WTC11 (cell line): ENCODE measurements at regions not wholly inside any gene's neighbourhood (a gene's known extent, or its start where the extent isn't known, plus 50 kb on each side); places are given as distances from the start of the nearest gene placed in this dataset.

ENCODE experiments used
- ATAC-seq: fragments of 200-7000 bp; cut with Tn5 transposase; 2 replicates; pipeline ENCODE4 v1.10.0; 2021; ENCODE audit warnings: mild to moderate bottlenecking, moderate library complexity
- CTCF ChIA-PET: fragments of 300-600 bp; sonication (Branson Sonifier 250); formaldehyde crosslinking; loops from one replicate; lab custom pipeline; 2021; ENCODE audit warnings: antibody characterized with exemption; lab: Charles Lee
- POLR2A ChIA-PET: fragments of 350-600 bp; sonication (Branson Sonifier 250); formaldehyde crosslinking; loops from one replicate; lab custom pipeline; 2021; ENCODE audit warnings: antibody characterized with exemption; lab: Charles Lee
- DNase-seq: peaks from one replicate; pipeline ENCODE4 v3.0.0; 2021; ENCODE audit warnings: low spot score
- H3K27ac Mint-ChIP-seq: 2 replicates; pipeline ENCODE4 v1.8.0; 2021; ENCODE audit warnings: mixed read lengths
- H3K27me3 Mint-ChIP-seq: 2 replicates; pipeline ENCODE4 v1.8.0; 2021; ENCODE audit warnings: low read depth, mild to moderate bottlenecking, moderate library complexity, mixed read lengths
- H3K36me3 Mint-ChIP-seq: 2 replicates; pipeline ENCODE4 v1.8.0; 2021; ENCODE audit warnings: mixed read lengths
- H3K4me1 Mint-ChIP-seq: 2 replicates; pipeline ENCODE4 v1.8.0; 2022; ENCODE audit warnings: mixed read lengths
- H3K4me3 Mint-ChIP-seq: 2 replicates; pipeline ENCODE4 v1.8.0; 2021; ENCODE audit warnings: mild to moderate bottlenecking, moderate library complexity, mixed read lengths
- H3K9me3 Mint-ChIP-seq: 2 replicates; pipeline ENCODE4 v1.8.0; 2021; ENCODE audit warnings: mixed read lengths
- ELF4 ChIP-seq: sonication (generic); formaldehyde crosslinking; IDR thresholded peaks from 2 replicates; pipeline ENCODE4 v1.8.1; 2022; ENCODE audit warnings: low read depth, mild to moderate bottlenecking, moderate library complexity, missing genetic modification reagents
- ETV6 ChIP-seq: sonication (generic); formaldehyde crosslinking; IDR thresholded peaks from 2 replicates; pipeline ENCODE4 v1.8.1; 2022; ENCODE audit warnings: mild to moderate bottlenecking, missing genetic modification reagents
- FOXK1 ChIP-seq: sonication (generic); formaldehyde crosslinking; IDR thresholded peaks from 2 replicates; pipeline ENCODE4 v1.8.0; 2022; ENCODE audit warnings: mild to moderate bottlenecking, moderate library complexity, missing genetic modification reagents
- GABPB1 ChIP-seq: sonication (generic); formaldehyde crosslinking; IDR thresholded peaks from 2 replicates; pipeline ENCODE4 v1.8.1; 2023; ENCODE audit warnings: mild to moderate bottlenecking, missing genetic modification reagents
- PRRX2 ChIP-seq: fragments of 250-450 bp; sonication (Bioruptor Pico); IDR thresholded peaks from 2 replicates; pipeline ENCODE4 v1.8.0; 2021; ENCODE audit warnings: mild to moderate bottlenecking
- SMAD3 ChIP-seq: sonication (generic); formaldehyde crosslinking; IDR thresholded peaks from 2 replicates; pipeline ENCODE4 v1.8.0; 2022; ENCODE audit warnings: missing genetic modification reagents, mild to moderate bottlenecking, borderline replicate concordance
- SMAD4 ChIP-seq: sonication (generic); formaldehyde crosslinking; IDR thresholded peaks from 2 replicates; pipeline ENCODE4 v1.8.0; 2022; ENCODE audit warnings: mild to moderate bottlenecking, missing genetic modification reagents
- ZNF219 ChIP-seq: sonication (generic); formaldehyde crosslinking; IDR thresholded peaks from 2 replicates; pipeline ENCODE4 v1.8.0; 2023; ENCODE audit warnings: missing genetic modification reagents, mild to moderate bottlenecking, borderline replicate concordance
- ZNF263 ChIP-seq: sonication (generic); formaldehyde crosslinking; IDR thresholded peaks from 2 replicates; pipeline ENCODE4 v1.8.1; 2022; ENCODE audit warnings: low read depth, mild to moderate bottlenecking, moderate library complexity, missing genetic modification reagents
- ZNF423 ChIP-seq: fragments of 250-450 bp; sonication (Bioruptor Pico); IDR thresholded peaks from 2 replicates; pipeline ENCODE4 v2.1.2; 2022; ENCODE audit warnings: mild to moderate bottlenecking, moderate library complexity
- ZNF671 ChIP-seq: fragments of 250-450 bp; sonication (Bioruptor Pico); IDR thresholded peaks from 2 replicates; pipeline ENCODE4 v1.8.0; 2021; ENCODE audit warnings: mild to moderate bottlenecking
- TF ChIP-seq, protein P1 (sequence below): sonication (generic); formaldehyde crosslinking; IDR thresholded peaks from 2 replicates; pipeline ENCODE4 v1.8.0; 2022; ENCODE audit warnings: mild to moderate bottlenecking, missing genetic modification reagents
- TF ChIP-seq, protein P2 (sequence below): sonication (generic); formaldehyde crosslinking; IDR thresholded peaks from 2 replicates; pipeline ENCODE4 v1.8.1; 2023; ENCODE audit warnings: mild to moderate bottlenecking, missing genetic modification reagents, moderate library complexity
- TF ChIP-seq, protein P3 (sequence below): sonication (generic); formaldehyde crosslinking; IDR thresholded peaks from 2 replicates; pipeline ENCODE4 v1.8.1; 2023; ENCODE audit warnings: mild to moderate bottlenecking, missing genetic modification reagents, moderate library complexity
- TF ChIP-seq, protein P4 (sequence below): sonication (generic); formaldehyde crosslinking; IDR thresholded peaks from 2 replicates; pipeline ENCODE4 v1.8.1; 2022; ENCODE audit warnings: mild to moderate bottlenecking, missing genetic modification reagents, moderate library complexity, borderline replicate concordance
- TF ChIP-seq, protein P5 (sequence below): sonication (generic); formaldehyde crosslinking; IDR thresholded peaks from 2 replicates; pipeline ENCODE4 v1.8.1; 2022; ENCODE audit warnings: missing genetic modification reagents, borderline replicate concordance
- TF ChIP-seq, protein P6 (sequence below): sonication (generic); formaldehyde crosslinking; IDR thresholded peaks from 2 replicates; pipeline ENCODE4 v1.8.0; 2023; ENCODE audit warnings: missing genetic modification reagents, mild to moderate bottlenecking, borderline replicate concordance
- TF ChIP-seq, protein P7 (sequence below): fragments of 250-450 bp; sonication (Bioruptor Pico); IDR thresholded peaks from 2 replicates; pipeline ENCODE4 v2.1.2; 2022; ENCODE audit warnings: mild to moderate bottlenecking, moderate library complexity

DNA sequence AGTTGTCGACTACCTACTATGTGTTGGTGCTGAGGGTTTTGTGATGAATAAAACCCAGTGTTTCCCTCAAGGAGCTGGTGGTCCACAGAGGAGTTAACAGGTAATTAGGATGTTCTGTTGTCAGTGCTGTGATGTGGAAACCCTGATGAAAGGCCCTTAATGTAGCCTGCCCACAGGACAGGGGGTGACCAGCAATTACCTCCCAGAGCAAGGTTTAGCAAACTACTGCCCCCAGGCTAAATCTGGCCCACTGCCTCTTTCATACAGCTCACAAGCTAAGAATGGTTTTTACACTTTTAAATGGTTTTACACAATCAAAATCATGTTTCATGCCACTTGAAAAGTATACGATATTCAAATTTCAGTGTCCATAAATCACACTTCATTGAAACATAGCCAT, 536.2 kb downstream of the MIAT start:
- Mint-ChIP-seq H3K36me3 (peaks cover 12% of the 10 kb centered on the region), H3K4me3 (no peak overlapping the region), H3K27me3 (peaks cover 3% of the 10 kb centered on the region), H3K27ac (no peak overlapping the region), H3K4me1 (no peaks in the 10 kb centered on the region), H3K9me3 (peaks cover 25% of the 10 kb centered on the region)
- POLR2A ChIA-PET: no interaction called here
- ATAC-seq (no peak), DNase-seq (no peak)
- CTCF ChIA-PET: interaction anchor here (1.6 kb wide), 1 partner anchor 13 kb away, joined by 4 read pairs; no protein-coding TSS in a partner anchor
- TF ChIP-seq, protein P1, sequence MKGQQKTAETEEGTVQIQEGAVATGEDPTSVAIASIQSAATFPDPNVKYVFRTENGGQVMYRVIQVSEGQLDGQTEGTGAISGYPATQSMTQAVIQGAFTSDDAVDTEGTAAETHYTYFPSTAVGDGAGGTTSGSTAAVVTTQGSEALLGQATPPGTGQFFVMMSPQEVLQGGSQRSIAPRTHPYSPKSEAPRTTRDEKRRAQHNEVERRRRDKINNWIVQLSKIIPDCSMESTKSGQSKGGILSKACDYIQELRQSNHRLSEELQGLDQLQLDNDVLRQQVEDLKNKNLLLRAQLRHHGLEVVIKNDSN: no peak
- TF ChIP-seq, protein P2, sequence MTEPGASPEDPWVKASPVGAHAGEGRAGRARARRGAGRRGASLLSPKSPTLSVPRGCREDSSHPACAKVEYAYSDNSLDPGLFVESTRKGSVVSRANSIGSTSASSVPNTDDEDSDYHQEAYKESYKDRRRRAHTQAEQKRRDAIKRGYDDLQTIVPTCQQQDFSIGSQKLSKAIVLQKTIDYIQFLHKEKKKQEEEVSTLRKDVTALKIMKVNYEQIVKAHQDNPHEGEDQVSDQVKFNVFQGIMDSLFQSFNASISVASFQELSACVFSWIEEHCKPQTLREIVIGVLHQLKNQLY (CRISPR knock-in tag): no peak

DNA sequence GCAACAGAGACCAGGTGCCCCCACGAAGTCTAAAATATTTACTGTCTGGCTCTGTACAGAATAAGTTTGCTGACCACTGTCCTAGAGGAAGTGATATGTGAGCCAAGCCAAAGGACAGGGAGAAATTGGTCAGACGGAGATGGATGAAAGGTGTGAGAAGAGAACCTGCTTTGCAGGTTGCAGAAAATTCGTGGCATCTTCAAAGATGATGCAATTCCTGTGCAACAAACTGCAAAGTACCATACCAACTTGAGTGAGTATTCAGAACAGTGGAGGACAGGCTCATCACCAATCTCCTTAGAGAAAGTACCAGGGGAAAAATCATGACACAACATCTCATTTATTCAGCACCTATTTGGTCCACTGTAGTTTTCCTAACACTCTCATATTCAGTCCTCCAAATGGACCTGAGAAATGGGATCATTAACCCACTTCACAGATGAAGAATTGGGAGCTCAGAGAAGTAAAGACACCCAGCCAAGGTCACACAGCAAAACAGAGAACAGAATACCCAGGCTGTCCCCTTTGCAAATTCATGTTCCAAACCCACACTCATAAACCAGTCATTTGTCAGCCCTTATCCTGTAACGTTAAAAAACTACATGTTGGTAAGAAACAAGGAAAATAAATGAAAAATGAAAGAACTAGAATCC, 536.8 kb downstream of the MIAT start:
- no peak for ATAC-seq

DNA sequence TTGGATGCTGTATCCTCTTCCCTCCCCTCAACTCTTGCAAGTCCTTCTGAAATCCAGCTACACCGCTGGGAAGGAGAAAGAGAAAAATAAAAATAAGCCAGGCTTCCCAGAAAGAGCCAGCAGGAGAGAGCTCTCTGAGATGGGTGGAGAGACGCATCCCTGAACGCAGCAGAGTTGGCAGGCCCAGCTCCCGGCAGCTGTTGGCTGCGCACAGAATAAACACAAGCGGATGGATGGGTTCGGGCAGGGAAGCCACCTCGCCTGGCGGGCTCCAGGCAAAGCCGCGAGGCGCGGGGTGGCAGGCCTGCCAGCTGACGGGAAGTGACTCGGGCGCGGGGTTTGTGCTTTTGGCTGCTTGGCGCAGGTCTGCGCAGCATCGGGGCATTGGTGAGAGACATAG, 537.7 kb downstream of the MIAT start:
- peaks cover 20% of the 10 kb centered on the region for H3K9me3 Mint-ChIP-seq
- POLR2A ChIA-PET: no interaction called here
- DNase-seq (no peak), ATAC-seq (no peak)
- H3K27ac Mint-ChIP-seq: no peak overlapping the region
- CTCF ChIA-PET: no interaction called here
- H3K4me1 Mint-ChIP-seq: no peaks in the 10 kb centered on the region
- H3K27me3 Mint-ChIP-seq: no peaks in the 10 kb centered on the region; the same call in 1 of the 2 replicates
- no peak overlapping the region for H3K4me3 Mint-ChIP-seq
- H3K36me3 Mint-ChIP-seq: peaks cover 12% of the 10 kb centered on the region
- TF ChIP-seq, protein P3, sequence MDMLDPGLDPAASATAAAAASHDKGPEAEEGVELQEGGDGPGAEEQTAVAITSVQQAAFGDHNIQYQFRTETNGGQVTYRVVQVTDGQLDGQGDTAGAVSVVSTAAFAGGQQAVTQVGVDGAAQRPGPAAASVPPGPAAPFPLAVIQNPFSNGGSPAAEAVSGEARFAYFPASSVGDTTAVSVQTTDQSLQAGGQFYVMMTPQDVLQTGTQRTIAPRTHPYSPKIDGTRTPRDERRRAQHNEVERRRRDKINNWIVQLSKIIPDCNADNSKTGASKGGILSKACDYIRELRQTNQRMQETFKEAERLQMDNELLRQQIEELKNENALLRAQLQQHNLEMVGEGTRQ (CRISPR knock-in tag): no peak
- TF ChIP-seq, protein P4, sequence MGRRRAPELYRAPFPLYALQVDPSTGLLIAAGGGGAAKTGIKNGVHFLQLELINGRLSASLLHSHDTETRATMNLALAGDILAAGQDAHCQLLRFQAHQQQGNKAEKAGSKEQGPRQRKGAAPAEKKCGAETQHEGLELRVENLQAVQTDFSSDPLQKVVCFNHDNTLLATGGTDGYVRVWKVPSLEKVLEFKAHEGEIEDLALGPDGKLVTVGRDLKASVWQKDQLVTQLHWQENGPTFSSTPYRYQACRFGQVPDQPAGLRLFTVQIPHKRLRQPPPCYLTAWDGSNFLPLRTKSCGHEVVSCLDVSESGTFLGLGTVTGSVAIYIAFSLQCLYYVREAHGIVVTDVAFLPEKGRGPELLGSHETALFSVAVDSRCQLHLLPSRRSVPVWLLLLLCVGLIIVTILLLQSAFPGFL (CRISPR knock-in tag): no peak
- no peak for TF ChIP-seq GABPB1 (CRISPR knock-in tag)
- TF ChIP-seq ZNF263 (CRISPR knock-in tag): no peak
- TF ChIP-seq PRRX2 (CRISPR knock-in tag): no peak
- TF ChIP-seq, protein P5, sequence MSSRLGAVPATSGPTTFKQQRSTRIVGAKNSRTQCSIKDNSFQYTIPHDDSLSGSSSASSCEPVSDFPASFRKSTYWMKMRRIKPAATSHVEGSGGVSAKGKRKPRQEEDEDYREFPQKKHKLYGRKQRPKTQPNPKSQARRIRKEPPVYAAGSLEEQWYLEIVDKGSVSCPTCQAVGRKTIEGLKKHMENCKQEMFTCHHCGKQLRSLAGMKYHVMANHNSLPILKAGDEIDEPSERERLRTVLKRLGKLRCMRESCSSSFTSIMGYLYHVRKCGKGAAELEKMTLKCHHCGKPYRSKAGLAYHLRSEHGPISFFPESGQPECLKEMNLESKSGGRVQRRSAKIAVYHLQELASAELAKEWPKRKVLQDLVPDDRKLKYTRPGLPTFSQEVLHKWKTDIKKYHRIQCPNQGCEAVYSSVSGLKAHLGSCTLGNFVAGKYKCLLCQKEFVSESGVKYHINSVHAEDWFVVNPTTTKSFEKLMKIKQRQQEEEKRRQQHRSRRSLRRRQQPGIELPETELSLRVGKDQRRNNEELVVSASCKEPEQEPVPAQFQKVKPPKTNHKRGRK (CRISPR knock-in tag): no peak
- TF ChIP-seq FOXK1: no peak
- no peak for TF ChIP-seq SMAD3 (CRISPR knock-in tag)
- no peak for TF ChIP-seq ZNF423
- TF ChIP-seq ZNF671 (CRISPR knock-in tag): no peak
- TF ChIP-seq, protein P6, sequence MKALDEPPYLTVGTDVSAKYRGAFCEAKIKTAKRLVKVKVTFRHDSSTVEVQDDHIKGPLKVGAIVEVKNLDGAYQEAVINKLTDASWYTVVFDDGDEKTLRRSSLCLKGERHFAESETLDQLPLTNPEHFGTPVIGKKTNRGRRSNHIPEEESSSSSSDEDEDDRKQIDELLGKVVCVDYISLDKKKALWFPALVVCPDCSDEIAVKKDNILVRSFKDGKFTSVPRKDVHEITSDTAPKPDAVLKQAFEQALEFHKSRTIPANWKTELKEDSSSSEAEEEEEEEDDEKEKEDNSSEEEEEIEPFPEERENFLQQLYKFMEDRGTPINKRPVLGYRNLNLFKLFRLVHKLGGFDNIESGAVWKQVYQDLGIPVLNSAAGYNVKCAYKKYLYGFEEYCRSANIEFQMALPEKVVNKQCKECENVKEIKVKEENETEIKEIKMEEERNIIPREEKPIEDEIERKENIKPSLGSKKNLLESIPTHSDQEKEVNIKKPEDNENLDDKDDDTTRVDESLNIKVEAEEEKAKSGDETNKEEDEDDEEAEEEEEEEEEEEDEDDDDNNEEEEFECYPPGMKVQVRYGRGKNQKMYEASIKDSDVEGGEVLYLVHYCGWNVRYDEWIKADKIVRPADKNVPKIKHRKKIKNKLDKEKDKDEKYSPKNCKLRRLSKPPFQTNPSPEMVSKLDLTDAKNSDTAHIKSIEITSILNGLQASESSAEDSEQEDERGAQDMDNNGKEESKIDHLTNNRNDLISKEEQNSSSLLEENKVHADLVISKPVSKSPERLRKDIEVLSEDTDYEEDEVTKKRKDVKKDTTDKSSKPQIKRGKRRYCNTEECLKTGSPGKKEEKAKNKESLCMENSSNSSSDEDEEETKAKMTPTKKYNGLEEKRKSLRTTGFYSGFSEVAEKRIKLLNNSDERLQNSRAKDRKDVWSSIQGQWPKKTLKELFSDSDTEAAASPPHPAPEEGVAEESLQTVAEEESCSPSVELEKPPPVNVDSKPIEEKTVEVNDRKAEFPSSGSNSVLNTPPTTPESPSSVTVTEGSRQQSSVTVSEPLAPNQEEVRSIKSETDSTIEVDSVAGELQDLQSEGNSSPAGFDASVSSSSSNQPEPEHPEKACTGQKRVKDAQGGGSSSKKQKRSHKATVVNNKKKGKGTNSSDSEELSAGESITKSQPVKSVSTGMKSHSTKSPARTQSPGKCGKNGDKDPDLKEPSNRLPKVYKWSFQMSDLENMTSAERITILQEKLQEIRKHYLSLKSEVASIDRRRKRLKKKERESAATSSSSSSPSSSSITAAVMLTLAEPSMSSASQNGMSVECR (CRISPR knock-in tag): no peak

More for the DNA sequence above, 536.8 kb downstream of the MIAT start:
- CTCF ChIA-PET: no interaction called here
- peaks cover 20% of the 10 kb centered on the region for H3K9me3 Mint-ChIP-seq
- H3K27me3 Mint-ChIP-seq: no peaks in the 10 kb centered on the region; the same call in 1 of the 2 replicates
- H3K36me3 Mint-ChIP-seq: peaks cover 12% of the 10 kb centered on the region
- no peak overlapping the region for H3K27ac Mint-ChIP-seq
- no peak overlapping the region for H3K4me3 Mint-ChIP-seq
- POLR2A ChIA-PET: no interaction called here
- no peak for DNase-seq
- TF ChIP-seq, protein P7, sequence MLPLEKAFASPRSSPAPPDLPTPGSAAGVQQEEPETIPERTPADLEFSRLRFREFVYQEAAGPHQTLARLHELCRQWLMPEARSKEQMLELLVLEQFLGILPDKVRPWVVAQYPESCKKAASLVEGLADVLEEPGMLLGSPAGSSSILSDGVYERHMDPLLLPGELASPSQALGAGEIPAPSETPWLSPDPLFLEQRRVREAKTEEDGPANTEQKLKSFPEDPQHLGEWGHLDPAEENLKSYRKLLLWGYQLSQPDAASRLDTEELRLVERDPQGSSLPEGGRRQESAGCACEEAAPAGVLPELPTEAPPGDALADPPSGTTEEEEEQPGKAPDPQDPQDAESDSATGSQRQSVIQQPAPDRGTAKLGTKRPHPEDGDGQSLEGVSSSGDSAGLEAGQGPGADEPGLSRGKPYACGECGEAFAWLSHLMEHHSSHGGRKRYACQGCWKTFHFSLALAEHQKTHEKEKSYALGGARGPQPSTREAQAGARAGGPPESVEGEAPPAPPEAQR (CRISPR knock-in tag): no peak
- TF ChIP-seq ETV6 (CRISPR knock-in tag): no peak
- no peak for TF ChIP-seq ZNF219 (CRISPR knock-in tag)
- no peak for TF ChIP-seq SMAD4 (CRISPR knock-in tag)
- no peak for TF ChIP-seq ELF4
- H3K4me1 Mint-ChIP-seq: no peaks in the 10 kb centered on the region
